HG03280 (cell line): ENCODE measurements at regions not wholly inside any gene's neighbourhood (a gene's known extent, or its start where the extent isn't known, plus 50 kb on each side); places are given as distances from the start of the nearest gene placed in this dataset.

ENCODE experiments used
- ATAC-seq: cut with Tn5 transposase; IDR thresholded peaks from one replicate; pipeline ENCODE4 v1.9.1; 2021; ENCODE audit warnings: mild to moderate bottlenecking, moderate library complexity; ENCODE audit not compliant: unreplicated experiment

DNA sequence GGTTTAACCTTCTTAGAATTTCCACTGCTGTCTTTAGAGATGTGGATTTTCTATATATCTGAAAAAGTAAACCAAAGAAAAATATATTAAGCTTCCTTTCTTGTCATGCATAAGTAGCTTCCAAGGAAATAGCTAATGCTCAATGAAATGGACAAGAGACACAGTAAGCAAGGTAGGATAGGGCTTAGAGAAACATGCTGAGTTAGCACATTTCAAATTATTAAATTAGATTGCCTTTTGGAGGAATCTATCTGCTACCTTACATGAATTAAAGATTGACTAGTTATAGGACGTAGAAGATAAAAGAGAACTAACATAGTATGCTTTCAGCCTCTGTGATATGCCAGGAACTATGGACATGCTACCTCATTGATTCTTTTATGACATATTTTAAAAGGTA lies 824.6 kb downstream of the TUSC7 start:
- ATAC-seq, result no peak

DNA sequence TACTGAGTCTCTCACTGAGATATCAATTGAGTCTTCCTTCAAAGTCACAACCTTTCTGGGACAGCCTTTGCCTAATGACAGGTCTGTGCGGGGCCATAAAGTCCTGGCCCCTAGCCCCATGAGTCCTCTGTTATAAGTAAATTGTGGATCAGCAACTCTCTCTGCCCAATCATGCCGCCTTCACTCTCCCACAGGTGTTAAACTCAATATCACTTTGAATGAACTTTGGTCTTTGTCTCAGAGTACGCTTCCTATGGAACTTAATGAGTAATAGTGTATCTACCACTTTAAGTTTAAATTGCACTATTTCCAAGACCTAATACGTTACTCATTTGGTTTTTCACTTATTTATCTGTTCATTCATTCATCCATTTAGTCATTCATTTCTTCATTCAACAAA lies 826.4 kb downstream of the TUSC7 start:
- ATAC-seq, result no peak

DNA sequence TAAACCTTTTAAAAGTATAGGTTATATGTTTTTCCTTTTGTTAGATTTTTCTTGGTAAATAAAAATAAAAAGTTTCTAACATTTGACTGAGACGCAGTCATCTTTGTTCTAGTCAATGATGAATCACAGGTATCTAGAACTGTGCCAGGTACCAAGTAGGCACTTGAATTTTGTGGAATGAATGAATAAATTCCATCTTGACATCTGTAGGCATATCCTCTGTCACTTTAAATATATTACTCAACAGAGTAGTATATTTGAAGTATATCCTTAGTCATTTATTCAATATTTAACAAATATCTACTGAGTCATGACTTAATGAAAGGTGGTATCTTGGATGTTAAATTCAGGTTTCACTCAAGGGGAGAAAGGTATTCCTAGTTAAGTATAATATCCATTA lies 828.4 kb downstream of the TUSC7 start:
- no peak for ATAC-seq

DNA sequence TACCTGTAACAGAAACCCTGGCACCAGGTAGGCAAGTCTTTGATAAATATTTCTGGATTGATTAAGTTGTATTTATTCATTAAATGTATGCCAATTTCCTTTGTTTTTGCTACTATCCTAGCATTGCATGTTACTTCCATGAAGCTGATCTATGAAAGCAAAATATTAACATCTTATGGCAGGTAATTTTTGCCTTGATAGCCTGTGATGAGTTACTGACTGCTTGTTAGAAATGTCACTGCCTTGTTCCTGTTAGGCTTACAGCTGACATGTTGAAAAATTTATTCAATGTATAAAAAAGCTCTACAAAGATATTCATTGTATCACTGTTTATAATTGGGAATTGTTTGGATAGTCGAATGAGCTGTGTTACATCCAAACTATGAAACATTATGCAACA lies 830.1 kb downstream of the TUSC7 start:
- no peak for ATAC-seq

DNA sequence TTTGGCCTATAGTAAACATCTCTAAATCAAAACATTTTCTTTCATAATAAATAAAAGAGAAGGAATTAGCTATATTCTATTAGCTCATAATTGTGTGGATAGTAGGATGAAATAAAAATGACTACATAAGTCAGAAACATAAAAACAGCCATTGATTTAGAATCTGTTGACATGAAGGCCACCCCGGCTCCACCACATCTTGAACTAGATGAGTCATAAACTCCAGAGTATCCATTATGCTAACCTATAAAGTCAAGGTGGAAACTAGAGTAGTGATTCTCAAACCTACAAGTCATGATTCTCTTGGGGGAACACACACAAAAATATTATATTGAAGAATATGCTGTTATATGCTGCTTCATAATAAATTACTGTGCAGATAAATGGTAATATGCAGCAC lies 831.0 kb downstream of the TUSC7 start:
- no peak for ATAC-seq

DNA sequence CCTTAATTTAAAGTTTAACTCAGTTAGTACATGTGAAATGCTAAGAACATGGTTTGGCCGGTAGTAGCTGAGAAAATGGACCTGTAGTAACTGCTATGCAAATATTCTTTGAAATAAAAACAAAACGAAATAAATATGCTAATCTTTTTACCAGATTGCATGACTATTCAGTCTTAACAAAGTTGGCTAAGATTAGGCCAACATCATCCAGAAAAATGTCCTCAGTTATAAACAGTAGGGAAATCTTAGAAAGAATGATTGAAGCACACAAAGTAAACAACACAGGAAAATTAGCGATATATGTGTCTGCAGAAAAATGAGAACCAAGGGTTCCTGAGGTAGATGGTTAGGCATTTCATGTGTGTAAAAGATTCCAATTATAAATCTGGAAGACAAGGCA lies 832.1 kb downstream of the TUSC7 start:
- no peak for ATAC-seq

DNA sequence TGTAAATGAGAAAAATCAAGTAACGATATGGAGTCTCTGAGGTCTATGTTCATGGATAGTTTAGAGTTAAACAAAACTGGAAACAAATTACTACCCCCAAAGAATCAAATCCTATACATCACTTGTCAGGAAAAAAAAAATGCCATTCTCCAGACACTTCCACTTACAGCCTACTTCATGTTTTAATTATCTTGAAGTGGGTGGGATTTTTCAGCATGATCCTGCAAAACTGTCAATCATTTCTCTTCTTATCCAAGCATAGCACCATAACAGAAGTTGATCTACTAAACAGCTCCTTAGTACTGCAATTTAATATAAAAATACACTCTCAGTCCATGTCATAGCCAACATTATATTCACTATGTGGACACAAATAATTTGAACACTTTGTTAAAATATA lies 833.9 kb downstream of the TUSC7 start:
- ATAC-seq, result no peak

DNA sequence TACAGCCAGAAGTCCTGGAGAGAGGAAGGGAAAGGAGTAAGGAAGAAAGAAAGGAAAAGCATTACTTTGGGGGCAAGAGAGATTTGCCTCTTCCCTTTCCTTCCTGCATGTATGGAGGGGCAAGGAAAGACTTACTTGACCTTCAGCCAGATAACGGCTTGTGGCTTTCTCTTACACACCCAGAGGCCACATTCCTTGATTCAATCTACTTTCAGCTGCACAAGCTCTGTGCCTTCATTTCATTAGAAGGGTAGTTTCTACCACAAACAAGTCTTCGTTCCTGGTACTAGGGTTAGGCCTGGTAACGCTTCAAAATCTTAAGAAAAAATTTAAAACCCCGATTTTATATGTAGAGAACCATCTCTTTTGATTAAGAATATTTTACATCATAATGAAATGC lies 835.9 kb downstream of the TUSC7 start:
- ATAC-seq, result no peak

DNA sequence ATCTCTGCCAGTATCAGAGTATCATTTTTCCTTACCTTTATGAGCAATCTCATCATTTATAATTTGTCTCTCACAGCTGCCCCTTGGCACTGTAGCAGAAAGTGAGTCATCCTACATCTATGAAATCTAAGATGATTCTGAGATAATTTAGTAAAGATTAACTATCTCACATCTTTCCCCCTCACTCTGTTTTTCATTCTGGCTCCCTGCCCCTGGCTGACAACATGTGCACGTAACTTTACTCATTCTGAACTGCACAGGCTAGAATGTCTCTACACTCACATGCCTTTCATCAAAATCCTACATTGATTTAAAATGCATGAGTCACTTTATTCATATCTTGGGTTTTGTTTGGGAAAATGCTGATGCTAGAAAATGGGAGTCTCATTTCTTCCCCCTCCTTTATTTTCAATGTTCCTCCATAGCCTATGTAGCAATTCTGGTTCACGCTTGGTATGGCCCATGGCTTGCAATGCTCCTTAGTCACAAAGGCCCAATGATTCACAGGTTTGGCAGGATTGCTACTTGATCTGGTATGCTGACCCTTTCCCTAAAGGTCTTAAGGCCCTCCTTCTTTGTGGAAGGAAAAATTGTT lies 838.5 kb downstream of the TUSC7 start:
- ATAC-seq, result no peak

DNA sequence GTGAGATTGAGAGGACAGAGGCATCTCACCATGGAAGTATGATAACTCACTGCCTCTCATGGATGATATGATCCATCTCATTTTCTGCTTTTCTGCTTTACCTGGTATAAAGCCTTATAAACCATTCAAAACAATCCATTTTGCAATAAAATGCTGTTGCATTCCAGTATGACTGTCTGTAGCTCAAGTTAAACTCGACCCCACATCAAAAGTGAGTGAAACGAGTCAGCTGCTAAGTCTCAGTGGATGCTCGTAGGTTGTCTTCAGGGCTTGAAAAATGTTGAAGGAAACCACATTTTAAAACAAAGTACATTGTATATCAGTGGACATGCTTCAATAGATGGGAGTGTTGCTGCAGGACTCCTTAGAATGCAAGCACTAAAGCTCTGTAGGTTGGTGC lies 839.0 kb downstream of the TUSC7 start:
- ATAC-seq, result no peak

DNA sequence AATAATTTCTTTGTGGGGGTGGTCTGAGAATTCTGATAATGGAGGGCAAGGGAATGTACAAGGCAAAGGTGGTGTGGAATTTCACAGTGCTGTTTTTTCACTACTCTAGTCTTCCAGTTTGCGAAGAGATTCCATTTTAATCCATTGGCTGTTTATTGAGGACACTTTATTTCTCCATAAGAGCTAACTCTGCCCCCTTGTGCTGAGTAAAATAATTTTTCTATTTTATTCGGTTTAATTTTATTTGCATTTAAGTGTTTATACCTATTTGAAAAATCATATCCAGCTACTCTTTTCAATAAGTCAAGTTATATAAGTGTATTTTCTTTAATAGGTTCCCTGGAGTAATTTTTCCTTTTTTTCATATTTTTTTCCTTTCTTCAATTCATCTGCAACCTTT lies 840.1 kb downstream of the TUSC7 start:
- ATAC-seq, result no peak

DNA sequence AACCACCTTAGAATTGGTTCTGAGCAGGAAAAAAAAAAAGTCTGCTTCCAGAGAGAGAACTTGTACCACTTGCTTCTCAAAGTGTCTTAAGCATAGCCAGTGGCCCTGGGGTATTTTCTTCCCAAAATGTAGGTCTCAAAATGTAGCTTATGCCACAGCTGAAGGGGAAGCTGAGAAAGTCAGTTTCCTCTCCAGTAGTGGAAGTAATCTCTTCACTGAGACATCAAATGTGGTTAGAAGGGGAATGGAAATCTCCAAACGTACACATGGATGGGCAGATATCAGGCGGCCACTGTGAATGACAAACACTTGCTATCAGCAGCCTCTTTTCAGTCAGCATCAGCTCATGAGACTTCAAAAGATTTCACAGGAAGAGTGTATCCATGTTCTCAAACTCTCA lies 841.2 kb downstream of the TUSC7 start:
- no peak for ATAC-seq

DNA sequence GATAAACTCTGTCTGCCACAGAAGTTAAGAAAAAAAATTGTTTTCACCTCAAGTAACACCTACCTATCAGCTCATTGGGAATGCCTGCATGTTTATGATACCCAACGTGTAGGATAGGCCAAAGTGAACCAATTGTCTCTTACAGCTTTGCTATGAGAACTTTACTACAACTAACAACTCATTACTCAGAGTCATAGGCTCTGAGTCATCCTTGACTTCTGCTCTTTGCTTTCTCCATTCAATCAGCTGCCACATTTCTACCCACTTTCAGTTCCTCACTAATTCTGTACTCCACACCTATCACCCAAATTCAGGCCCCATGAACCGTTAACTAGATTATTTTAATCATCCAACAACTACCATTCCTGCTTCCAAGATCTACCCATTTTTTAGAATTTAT lies 843.9 kb downstream of the TUSC7 start:
- ATAC-seq, result peak; percentile 79

DNA sequence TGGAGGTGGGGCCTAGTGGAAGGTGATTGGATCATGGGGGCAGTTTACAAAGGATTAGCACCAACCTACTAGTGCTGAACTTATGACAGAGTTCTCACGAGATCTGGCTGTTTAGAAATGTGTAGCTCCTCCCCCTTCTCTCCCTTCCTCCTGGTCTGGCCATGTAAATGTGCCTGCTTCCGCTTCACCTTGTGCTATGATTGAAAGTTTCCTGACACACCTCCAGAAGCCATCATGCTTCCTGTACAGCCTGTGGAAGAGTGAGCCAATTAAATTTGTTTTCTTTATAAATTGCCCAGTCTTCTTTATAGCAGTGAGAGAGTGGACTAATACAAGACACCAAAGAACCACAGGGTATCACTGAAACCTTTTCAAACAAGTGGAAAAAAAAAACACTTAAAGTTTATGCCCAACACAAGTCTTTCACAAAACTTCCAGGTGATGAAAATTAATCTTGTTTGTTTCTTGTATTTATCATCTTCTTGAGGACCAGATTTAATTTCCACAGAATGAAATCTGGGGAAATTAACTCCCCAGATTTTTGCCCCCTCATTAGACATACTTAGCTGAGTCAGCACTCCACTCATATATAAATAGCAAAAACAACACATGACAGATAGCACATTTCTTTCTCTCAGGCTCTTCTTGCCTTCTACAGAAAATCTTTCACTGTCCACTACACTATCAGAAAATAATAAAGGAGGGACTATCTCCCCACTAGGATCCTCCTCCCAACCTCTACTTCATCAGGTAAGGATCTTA lies 847.2 kb downstream of the TUSC7 start:
- no peak for ATAC-seq

DNA sequence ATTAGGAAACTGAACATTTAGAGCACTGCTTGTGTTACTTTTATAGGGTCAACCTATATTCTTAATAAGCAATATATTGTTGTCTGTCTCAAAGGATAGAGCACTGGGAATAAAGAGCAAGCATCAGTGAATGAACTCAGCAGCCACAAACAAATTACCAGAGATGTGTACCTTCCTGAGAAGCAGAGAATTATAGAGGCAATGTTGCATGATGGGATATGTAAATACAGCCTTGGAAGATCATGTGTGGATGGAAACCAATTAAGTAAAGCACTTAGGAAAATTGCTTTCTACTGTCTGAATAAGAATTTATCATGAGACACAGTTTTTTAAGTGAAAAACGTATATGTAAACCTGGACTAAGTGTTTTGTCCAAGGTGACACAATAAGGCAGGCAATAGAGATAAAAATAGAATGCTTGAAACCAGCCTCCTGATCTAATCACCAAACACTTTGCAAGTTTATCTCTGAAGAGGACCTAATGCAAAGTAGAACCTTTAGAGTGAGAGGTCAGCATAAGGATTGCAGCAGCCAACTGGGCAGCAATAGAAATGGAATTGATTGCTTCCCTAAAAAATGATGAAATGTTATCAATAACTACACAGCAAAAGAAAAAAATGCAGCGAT lies 848.0 kb downstream of the TUSC7 start:
- ATAC-seq, result no peak

DNA sequence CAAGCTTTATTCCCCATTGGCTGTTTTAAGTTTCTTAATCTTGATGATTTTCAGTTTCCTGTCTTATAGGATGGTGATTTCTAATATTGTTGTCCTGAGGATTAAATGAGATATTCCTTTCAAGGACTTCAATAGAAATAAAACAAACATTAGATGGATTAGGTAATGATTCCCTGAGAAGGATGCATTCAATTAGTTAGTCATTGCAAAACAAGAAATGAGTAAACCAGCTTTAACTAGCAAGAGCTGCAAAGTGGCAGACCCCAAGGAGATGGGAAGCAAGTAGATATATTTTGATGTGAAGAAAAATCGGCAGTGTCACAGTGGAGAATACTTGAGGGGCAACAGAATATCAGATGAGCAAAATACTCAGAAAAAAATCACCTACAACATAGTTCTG lies 849.1 kb downstream of the TUSC7 start:
- ATAC-seq, result no peak

DNA sequence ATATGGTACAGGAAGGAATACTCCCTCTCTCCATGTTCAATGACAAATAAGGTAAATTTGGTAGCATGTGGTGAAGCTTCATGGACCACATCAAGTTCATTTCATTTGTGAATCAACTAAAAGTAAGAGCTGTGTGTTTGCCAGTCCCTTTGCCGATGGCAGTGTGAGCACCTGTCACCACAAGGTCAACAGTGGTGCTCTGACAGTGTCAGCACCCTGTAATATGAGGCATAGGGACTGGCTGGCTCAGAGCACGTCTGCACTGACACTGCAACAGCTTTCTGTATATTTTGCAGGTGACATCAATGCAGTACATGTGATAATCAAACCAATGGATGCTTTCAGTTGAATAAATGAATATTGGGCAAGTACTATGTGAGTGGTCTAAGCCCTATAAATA lies 852.4 kb downstream of the TUSC7 start:
- ATAC-seq, result no peak

DNA sequence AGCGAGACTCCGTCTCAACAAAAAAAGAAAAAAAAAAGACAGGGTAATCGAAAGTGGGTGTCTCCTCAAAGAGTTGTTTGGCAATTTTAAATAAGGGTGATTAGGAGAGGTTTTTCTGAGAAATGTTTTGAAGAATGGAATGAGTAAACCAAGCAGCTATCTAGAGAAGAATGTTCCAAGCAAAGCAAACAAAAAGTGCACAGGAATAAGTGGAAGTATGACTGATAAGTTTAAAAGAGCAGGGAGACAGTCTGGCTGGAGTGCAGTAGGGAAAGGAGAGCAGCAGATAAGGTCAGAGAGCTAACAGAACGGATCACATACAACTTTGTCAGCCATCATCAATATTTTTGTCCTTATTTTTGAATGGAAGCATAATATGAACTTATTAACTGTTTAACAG lies 853.5 kb downstream of the TUSC7 start:
- ATAC-seq, result no peak

DNA sequence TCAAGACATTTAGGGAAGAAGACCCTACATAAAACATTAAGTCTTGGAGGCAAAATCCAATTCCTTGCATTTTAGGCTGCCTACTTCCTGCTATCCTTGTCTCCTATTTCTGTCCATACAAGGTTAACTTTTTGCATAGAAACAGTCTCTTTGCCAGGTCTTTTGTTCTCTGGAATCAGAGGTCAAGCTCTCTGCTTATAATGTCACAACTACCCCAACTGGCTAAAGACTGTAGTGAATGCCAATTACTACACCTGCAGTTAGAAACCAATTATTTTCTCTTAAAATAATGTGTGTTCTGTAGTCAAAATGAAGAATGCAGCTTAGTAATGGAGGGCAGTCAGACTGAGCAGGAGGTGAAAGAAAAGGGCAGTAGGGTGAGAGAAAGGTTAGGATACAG lies 856.2 kb downstream of the TUSC7 start:
- no peak for ATAC-seq

DNA sequence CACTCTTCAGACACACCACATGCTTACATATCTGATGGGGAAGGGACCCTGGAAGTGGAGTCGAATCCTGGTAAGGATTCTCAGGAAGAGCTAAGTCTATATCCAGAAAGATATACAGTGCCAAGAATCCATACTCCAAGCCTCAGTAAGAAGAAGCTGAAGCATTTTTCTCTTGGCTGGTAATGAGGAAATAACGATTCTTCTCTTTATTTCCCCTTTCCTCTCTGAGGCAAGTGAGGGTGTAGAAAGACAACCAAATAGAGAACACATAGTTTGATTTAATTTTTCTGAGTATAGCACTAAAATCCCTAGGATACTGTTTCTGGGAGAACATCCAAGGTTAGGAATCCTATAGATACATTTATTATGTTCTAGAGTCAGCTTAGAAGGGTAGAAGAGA lies 857.3 kb downstream of the TUSC7 start:
- no peak for ATAC-seq

DNA sequence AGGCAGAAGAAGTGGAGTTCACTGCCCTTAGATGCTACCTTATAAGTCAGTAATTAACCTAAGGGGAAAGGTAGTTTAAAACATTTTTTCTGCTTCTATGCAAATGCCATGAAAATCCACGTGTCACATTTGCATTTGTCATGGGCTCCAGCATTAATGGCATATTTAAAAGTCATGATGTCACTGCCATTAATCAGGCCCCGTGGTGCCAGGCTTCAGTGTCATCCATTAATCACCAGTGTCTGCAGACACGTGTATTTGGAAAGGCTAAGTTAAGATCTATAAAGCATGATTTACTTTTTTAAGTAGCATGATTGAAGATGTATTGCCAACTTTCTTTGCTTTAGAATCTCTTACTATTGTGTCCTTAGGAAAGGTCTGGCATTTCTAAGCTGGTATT lies 857.8 kb downstream of the TUSC7 start:
- ATAC-seq, result no peak

DNA sequence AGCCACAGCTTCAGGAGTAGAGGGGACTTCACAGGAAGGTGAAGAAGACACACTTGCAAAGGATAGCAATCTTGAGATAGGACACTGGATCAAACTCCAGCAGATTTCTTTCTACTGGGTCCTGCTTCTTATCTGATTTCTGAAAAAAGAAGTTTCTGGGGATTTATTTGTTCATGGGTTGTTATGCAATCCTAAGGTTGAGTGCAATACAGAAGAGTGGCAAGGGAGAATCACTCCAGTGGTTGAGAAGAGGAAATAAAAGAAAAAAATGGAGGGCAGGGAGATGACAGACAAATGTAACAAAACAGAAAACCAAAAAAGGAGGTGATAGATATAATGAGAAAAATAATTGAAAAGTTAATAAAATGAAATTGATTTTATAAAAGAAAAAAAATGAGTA lies 858.3 kb downstream of the TUSC7 start:
- no peak for ATAC-seq

DNA sequence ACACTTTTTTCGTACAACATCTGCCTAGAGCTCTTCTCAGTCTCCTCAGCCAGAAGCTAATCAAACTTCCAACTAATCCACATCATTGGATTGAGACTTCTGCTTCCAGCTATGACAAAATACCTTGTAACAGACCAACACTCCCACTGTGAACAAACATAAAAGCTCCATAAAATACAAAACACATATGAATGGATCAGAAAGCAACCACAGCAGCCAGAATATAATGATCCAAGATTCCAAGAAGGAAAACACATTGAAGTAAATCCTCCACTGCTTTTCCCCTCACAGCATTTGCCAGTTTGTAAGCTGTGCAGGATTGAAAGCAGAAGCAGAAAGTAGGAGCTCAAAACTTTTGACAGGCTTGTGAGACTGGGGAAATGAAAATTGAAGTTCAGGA lies 863.2 kb downstream of the TUSC7 start:
- no peak for ATAC-seq
